Neural crest cell (in vitro differentiated cells): ENCODE measurements at regions not wholly inside any gene's neighbourhood (a gene's known extent, or its start where the extent isn't known, plus 50 kb on each side); places are given as distances from the start of the nearest gene placed in this dataset.

ENCODE experiments used
- DNase-seq: peaks from one replicate; pipeline ENCODE4 v3.0.0; 2021; ENCODE audit warnings: low read depth, mixed read lengths, low spot score
- H3K27ac Mint-ChIP-seq: one replicate; pipeline ENCODE4 v1.8.0; 2021; ENCODE audit warnings: mild to moderate bottlenecking, mixed read lengths; ENCODE audit not compliant: unreplicated experiment
- H3K27me3 Mint-ChIP-seq: 2 replicates; pipeline ENCODE4 v1.8.0; 2021; ENCODE audit warnings: low read depth, mild to moderate bottlenecking, mixed read lengths
- H3K36me3 Mint-ChIP-seq: 2 replicates; pipeline ENCODE4 v1.8.0; 2021; ENCODE audit warnings: low read depth, mild to moderate bottlenecking, mixed read lengths
- H3K4me1 Mint-ChIP-seq: 2 replicates; pipeline ENCODE4 v1.8.0; 2021; ENCODE audit warnings: mixed read lengths
- H3K4me3 Mint-ChIP-seq: one replicate; pipeline ENCODE4 v1.8.0; 2021; ENCODE audit warnings: mild to moderate bottlenecking, mixed read lengths
- H3K9me3 Mint-ChIP-seq: 2 replicates; pipeline ENCODE4 v1.8.0; 2021; ENCODE audit warnings: mixed read lengths
- TF ChIP-seq, protein P1 (sequence below): fragments of 200-600 bp; sonication (generic); conservative IDR thresholded peaks from 2 replicates; pipeline ENCODE4 v1.5.0; 2021; ENCODE audit warnings: antibody characterized with exemption, mild to moderate bottlenecking

DNA sequence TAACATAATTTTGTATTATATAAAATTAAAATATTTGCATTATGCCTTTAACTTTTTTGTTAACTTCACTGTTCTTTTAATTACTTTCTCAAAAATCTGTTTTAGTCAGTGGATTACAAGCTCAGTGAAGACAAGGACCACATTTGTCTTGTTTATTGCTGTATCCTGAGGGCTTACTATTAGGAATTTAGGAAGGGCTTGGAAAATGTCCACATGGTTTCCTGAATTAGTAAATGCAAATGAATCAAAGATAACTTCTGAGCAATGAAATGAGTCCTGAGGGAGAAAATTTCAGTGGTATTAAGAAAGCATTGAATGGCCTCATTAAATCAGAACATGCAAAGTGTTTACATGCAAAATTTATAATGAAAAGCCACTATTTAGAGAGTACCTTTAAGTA, 1293.2 kb upstream of the GOT2 start:
- Mint-ChIP-seq H3K36me3 (no peaks in the 10 kb centered on the region), H3K27ac (no peak overlapping the region), H3K9me3 (no peaks in the 10 kb centered on the region), H3K27me3 (no peaks in the 10 kb centered on the region), H3K4me3 (no peak overlapping the region), H3K4me1 (no peaks in the 10 kb centered on the region)
- TF ChIP-seq, protein P1, sequence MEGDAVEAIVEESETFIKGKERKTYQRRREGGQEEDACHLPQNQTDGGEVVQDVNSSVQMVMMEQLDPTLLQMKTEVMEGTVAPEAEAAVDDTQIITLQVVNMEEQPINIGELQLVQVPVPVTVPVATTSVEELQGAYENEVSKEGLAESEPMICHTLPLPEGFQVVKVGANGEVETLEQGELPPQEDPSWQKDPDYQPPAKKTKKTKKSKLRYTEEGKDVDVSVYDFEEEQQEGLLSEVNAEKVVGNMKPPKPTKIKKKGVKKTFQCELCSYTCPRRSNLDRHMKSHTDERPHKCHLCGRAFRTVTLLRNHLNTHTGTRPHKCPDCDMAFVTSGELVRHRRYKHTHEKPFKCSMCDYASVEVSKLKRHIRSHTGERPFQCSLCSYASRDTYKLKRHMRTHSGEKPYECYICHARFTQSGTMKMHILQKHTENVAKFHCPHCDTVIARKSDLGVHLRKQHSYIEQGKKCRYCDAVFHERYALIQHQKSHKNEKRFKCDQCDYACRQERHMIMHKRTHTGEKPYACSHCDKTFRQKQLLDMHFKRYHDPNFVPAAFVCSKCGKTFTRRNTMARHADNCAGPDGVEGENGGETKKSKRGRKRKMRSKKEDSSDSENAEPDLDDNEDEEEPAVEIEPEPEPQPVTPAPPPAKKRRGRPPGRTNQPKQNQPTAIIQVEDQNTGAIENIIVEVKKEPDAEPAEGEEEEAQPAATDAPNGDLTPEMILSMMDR, result no peak
- DNase-seq, result no peak

DNA sequence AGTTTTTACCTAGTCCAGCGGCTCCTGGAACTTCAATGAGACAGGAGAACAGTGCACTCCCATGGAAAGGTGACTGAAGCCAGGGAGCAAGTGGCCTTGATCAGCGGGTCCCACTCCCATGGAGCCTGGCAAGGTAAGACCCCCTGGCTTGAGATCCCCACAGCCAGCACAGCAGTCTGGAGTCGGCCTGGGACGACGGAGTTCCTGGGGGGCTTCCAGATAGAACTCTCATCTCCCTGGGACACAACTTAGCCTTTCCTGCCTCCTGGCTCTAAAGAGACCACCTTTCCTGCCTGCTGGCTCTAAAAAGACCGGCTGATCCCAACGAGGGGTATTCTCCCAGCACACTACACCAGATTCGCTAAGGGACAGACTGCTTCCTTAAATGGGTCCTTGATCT, 1279.0 kb upstream of the GOT2 start:
- Mint-ChIP-seq H3K4me3 (no peak overlapping the region), H3K27ac (no peak overlapping the region), H3K9me3 (peaks cover 18% of the 10 kb centered on the region), H3K27me3 (no peaks in the 10 kb centered on the region), H3K4me1 (no peaks in the 10 kb centered on the region), H3K36me3 (peaks cover 10% of the 10 kb centered on the region)
- DNase-seq, result no peak
- TF ChIP-seq, protein P1, result no peak

DNA sequence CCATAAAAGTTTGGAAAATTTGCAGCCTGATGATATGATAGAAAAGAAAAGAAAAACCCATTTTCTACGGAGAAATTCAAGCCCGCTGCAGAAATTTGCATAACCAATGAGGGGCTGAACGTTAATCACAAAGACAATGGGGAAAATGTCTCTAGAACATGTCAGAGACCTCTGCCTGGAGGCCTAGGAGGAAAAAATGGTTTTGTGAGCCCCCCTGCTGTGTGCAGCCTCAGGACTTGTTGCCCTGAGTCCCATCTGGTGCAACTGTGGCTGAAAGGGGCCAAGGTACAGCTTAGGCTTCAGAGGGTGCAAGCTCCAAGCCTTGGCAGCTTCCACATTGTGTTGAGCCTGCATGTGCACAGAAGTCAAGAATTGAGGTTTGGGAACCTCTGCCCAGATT, 1267.4 kb upstream of the GOT2 start:
- no peak for DNase-seq
- Mint-ChIP-seq H3K9me3 (peaks cover 8% of the 10 kb centered on the region), H3K36me3 (no peaks in the 10 kb centered on the region), H3K27ac (no peak overlapping the region), H3K27me3 (no peaks in the 10 kb centered on the region), H3K4me1 (no peaks in the 10 kb centered on the region), H3K4me3 (no peak overlapping the region)
- TF ChIP-seq, protein P1, result no peak

GRCh38 chr16:59997706-59998105, 1263.6 kb upstream of the GOT2 start:
- peaks cover 8% of the 10 kb centered on the region for H3K9me3 Mint-ChIP-seq
- no peaks in the 10 kb centered on the region for H3K36me3 Mint-ChIP-seq
- no peak overlapping the region for H3K4me3 Mint-ChIP-seq
- no peak for DNase-seq
- no peak overlapping the region for H3K27ac Mint-ChIP-seq
- H3K4me1 Mint-ChIP-seq, result no peaks in the 10 kb centered on the region
- TF ChIP-seq, protein P1, result no peak
- H3K27me3 Mint-ChIP-seq, result no peaks in the 10 kb centered on the region

GRCh38 chr16:59993101-59993500, 1259.0 kb upstream of the GOT2 start:
- no peaks in the 10 kb centered on the region for H3K27me3 Mint-ChIP-seq
- H3K9me3 Mint-ChIP-seq, result peaks cover 5% of the 10 kb centered on the region
- DNase-seq, result no peak
- H3K4me3 Mint-ChIP-seq, result no peak overlapping the region
- no peak overlapping the region for H3K27ac Mint-ChIP-seq
- H3K36me3 Mint-ChIP-seq, result no peaks in the 10 kb centered on the region
- TF ChIP-seq, protein P1, result no peak
- no peaks in the 10 kb centered on the region for H3K4me1 Mint-ChIP-seq

- DNase-seq, result no peak
- peaks cover 5% of the 10 kb centered on the region for H3K9me3 Mint-ChIP-seq
- H3K4me3 Mint-ChIP-seq, result no peak overlapping the region
- no peak overlapping the region for H3K27ac Mint-ChIP-seq
- no peaks in the 10 kb centered on the region for H3K36me3 Mint-ChIP-seq
- no peaks in the 10 kb centered on the region for H3K4me1 Mint-ChIP-seq
- no peaks in the 10 kb centered on the region for H3K27me3 Mint-ChIP-seq
- TF ChIP-seq, protein P1, result no peak
These were observed 1257.1 kb upstream of the GOT2 start for GRCh38 chr16:59991171-59991570.
